NCI-H345 treated with DMSO at 0.1 percent for 48 hours (cell line): ENCODE measurements at regions not wholly inside any gene's neighbourhood (a gene's known extent, or its start where the extent isn't known, plus 50 kb on each side); places are given as distances from the start of the nearest gene placed in this dataset.

Experiments
- DNase-seq: peaks from one replicate; lab custom pipeline; 2025; ENCODE audit not compliant: unreplicated experiment; lab: John Stamatoyannopoulos, UW

DNA sequence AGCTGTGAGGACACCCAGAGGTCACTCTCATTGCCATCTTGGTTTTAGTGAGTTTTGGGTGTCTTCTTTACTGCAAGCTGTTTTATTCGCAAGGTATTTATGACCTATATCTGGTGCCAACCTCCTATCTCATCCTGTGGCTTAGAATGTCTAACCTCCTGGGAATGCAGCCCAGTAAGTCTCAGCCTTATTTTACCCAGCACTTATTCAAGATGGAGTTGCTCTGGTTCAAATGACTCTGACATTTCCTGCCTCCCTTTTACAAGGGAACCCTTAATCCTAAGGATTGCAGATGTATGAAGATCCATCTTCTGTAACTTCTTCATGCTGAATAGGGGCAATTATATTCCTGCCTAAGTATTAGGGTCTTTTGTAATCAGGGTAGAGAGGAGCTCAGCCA lies 708.0 kb downstream of the TMEM182 start:
- no peak for DNase-seq

DNA sequence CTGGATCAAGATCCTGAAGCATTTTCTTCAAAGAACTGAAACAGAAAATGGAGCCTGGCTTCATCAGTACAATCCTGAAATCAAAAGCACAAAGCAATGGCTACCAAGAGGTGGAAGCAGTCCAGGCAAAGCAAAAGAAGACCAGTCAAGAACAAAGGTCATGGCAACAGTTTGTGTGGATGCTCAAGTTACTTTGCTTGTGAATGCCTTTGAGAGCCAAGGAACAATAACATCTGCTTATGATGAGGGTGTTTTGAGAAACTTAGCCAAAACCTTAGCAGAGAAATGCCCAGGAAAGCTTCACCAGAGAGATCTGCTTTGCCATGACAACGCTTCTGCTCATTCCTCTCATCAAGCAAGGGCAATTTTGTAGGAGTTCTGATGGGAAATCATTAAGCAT lies 723.1 kb downstream of the TMEM182 start:
- DNase-seq = no peak

- no peak for DNase-seq
Observed at GRCh38 chr2:103496850-103497249, 735.0 kb downstream of the TMEM182 start.

DNA sequence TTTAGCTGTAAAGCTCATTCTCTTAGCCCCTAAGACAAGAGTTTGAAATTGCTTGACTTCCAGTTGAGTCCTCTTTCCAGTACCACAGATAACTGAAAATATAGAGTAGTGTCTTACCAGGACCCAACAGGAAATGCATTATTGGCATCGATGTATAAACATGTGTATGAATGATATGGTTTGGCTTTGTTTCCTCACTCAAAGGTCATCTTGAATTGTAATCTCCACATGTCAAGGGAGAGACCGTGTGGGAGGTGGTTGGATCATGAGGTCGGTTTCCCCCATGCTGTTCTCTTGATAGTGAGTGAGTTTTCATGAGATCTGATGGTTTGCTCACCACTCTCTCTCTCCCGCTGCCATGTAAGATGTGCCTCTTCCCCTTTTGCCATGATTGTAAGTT lies 745.0 kb downstream of the TMEM182 start:
- no peak for DNase-seq

- no peak for DNase-seq
Observed at GRCh38 chr2:103512442-103512841, 750.6 kb downstream of the TMEM182 start.

DNA sequence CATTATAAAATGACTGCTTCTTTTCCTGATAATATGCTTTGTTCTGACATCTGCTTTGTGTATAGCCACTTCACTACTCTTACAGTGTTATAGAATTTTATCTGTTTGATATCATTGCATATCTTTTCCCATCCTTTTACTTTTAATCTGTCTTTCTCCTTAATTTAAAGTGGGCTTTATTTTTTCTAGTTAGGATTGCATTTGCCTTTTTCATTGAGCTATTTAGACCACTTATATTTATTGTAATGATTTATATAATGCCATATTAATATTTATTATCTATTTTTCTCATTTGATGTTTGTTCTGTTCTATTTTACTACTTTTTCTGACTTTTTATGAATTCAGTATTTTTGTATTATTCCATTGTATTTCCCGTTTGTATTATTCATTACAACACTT lies 758.7 kb downstream of the TMEM182 start:
- no peak for DNase-seq

GRCh38 chr2:103525756-103526155 lies 763.9 kb downstream of the TMEM182 start:
- no peak for DNase-seq

DNA sequence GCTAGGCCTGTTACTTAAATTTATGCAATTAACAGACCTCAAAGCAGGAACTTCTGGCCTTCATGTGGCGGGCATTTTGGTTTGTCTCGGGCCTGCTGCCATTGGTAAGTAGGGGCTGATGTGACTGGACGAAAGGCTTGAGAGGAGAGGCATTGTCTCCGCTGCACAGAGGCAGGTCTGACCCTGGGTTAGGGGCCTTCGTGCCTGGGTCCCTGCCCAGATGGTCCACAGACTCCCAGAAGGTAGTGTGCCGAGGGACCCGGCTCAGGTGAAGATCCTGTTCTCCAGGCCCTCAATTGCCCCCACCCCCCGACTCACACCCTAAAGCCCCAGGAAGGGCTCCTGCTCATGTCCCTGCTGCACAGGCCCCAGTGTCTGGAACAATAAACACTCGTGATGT lies 764.9 kb downstream of the TMEM182 start:
- DNase-seq = no peak

- DNase-seq = no peak
Observed at GRCh38 chr2:103527278-103527677, 765.4 kb downstream of the TMEM182 start.

DNA sequence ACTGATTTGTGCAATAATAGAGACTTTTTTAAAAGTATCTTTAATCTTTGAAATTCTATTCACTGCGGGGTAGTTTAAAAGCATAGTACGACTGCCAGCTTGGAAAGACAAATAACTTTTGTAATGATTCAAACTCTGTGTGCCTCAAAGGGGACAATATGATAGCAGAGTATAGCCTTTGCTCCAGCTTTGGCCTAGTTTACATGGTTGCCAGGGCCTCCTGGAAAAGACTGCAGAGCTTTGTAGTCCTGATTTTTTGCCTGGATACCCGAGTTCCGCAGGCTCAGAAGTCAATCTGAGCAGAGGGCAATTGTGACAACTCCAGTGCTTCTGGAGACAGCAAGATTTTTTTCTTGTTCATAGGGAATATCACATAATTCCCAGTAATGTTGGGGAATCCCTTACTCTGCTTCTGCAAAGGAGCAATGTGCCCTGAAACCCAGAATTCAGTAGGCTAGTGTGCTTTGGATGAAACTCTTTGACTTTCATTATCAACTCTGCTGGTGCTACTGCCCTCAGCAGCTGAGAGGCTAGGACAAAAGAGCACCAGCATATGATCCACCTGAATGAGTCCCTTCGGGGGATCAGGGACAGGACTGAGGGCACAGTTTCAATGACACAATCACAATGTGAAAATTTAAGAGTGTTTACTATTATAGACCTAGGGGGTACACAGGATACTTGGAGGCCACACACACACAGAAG lies 768.1 kb downstream of the TMEM182 start:
- no peak for DNase-seq

- no peak for DNase-seq
Observed at GRCh38 chr2:103552775-103553174, 790.9 kb downstream of the TMEM182 start.

GRCh38 chr2:103594823-103595222 lies 833.0 kb downstream of the TMEM182 start:
- DNase-seq = no peak

DNA sequence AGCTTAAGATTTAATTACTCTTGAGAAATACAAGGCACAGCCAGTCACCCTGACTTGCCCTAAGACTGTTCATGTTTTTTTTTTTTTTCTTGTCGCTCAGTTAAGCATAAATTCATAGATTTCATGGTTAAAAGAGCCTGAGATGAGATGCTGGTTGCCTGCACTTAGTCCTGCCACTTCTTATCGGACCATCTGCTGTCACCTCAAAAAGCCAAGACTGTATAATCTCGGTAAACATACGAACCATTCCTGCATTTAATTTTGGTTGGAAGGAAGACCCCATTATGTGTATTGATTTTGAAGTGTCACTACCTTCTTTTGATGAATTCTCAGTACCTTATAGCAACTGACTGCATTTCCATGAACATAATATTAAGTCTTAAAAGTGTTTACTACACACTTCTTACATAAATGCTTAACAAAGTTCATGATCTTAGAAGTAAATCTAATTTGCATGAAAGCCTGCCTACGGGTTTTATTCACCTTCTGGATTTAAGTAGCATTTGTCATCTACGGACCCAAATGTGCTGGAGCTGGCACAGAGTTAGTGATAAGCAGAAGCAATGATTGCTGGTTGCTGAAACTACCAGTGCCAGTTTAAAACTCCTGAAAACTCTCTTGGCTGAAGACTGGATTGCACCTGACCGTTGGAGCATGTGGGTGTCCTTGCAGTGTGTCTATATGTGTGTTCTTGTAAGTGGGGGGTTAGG lies 843.4 kb downstream of the TMEM182 start:
- DNase-seq = no peak

DNA sequence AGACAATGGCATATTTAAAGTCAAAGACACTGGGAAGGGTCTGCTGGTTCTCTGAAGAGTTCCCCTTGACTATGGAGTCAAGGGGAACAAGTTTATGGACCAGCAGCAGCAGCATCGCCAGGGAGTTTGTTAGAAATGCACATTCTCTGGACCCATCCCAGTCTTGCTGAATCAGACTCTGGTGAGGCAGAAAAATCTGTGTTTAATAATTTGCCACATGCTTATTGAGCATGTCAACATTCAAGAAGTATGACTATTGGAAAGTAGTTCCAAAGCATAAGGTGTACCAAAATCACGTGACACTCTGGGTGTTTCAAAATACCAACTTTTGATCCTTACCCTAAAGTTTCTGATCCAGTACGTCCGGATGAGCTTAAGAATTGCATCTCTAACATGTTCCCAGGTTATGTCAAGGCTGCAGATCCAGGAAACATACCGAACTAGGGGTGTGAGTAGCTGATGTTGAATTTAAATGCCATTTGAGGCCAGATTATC lies 853.8 kb downstream of the TMEM182 start:
- DNase-seq = no peak

DNA sequence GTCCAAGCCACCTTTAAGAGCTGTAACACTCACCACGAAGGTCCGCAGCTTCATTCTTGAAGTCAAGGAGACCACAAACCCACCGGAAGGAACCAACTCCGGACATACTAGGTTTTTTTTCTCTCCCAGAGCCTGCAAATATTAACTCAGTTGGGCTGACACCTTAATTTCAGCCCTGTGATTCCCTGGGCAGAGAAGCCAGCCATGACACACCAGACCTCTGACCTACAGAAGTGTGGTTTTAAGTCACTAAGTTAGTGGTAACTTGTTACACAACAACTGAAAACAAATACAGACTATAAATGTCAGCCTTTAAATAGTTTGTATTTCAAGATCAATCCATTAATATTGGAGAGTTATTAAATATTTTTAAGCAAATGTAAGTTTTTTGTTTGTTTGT lies 855.1 kb downstream of the TMEM182 start:
- no peak for DNase-seq

GRCh38 chr2:103618112-103618511 lies 856.3 kb downstream of the TMEM182 start:
- no peak for DNase-seq

DNA sequence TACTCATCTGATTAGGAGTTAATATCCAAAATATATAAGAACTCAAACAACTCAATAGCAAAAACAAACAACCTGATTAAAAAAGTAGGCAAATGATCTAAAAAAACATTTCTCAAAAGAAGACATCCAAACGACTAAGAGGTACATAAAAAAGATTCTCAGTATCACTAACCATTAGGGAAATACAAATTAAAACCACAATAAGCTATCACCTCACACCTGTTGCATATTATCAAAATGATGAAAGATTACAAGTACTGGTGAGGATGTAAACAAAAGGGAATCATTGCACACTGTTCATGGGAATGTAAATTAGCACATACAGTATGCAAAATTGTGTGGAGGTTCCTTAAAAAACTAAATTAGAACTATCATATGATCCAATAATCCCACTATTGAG lies 865.5 kb downstream of the TMEM182 start:
- no peak for DNase-seq

DNA sequence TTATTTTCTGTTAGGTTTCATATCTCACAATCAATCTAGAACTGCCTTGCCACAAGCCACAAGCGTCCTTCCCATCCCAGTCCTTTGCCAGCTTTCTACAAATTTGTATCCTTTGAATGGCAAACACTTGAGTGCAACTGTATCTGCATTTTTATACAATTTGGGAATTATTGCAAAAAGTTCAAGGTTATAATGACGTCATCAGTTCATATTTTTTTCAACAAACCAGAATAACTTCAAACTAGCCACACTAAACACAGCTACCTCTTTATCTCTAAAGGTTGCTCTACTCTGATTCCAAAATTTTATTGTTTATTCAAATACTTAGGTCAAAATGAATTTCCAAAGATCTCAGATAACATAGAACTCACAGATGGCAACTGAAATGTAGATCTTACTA lies 877.1 kb downstream of the TMEM182 start:
- DNase-seq = no peak

GRCh38 chr2:103656558-103656957 lies 894.7 kb downstream of the TMEM182 start:
- no peak for DNase-seq

DNA sequence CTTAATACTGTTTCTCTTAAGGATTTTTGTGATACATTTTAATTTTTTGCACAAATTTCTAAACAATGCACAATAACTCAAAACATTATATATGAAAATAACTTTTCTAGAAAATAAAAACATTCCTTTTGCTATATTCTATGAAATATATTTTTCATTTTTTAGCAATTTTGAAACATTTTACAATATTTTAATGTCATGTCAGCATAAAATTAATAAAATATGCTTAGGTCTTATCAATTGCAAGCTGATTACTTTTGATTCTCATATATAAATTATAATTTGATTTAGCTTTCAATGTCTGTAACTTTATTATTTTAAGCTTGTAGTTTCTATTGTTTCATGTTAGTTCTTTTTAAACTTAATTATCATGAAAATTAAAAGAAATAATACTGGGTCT lies 898.7 kb downstream of the TMEM182 start:
- DNase-seq = no peak

DNA sequence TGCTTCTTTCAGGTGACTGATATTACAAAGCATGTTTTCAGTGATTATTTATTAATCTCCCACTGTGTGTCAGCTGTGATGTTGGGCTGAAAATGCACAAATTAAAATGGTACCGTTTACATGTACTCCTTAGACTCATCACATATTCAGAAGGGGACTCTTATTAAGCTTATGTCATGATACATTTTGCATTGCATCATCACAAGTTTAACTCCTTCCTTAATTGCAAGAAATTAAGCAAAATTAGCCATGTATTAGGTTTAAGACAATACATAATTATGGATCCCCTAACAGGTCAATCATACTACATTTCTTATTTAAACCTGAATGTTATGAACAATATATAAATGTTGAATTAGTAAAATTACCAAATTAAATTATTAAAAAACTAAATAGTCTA lies 899.1 kb downstream of the TMEM182 start:
- no peak for DNase-seq

- no peak for DNase-seq
Observed at GRCh38 chr2:103664690-103665089, 902.9 kb downstream of the TMEM182 start.
